HG02610 (cell line): ENCODE measurements at regions not wholly inside any gene's neighbourhood (a gene's known extent, or its start where the extent isn't known, plus 50 kb on each side); places are given as distances from the start of the nearest gene placed in this dataset.
"Not testable (repeated sequence)": the region's sequence is repeated elsewhere in the genome, so short reads cannot be mapped to it uniquely, and the experiment has no call there.

ENCODE experiments used
- ATAC-seq: cut with Tn5 transposase; IDR thresholded peaks from one replicate; pipeline ENCODE4 v1.9.1; 2021; ENCODE audit warnings: mild to moderate bottlenecking, moderate library complexity; ENCODE audit not compliant: unreplicated experiment

DNA sequence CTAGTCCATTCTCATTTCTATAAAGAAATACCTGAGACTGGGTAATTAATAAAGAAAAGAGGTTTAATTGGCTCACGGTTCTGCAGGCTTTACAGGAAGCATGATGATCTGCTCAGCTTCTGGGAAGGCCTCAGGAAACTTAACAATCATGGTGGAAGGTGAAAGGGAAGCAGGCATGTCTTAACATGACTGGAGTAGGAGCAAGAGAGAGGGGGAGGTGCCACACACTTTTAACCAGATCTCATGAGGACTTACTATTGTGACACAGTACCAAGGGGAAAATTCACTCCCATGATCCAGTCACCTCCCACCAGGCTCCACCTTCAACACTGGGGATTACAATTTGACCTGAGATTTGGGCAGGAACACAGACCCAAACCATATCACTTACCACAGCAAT lies 310.1 kb downstream of the SH3GL2 start:
- ATAC-seq = not testable (repeated sequence)

GRCh38 chr9:17894501-17895160 lies 315.8 kb downstream of the SH3GL2 start:
- ATAC-seq = no peak

DNA sequence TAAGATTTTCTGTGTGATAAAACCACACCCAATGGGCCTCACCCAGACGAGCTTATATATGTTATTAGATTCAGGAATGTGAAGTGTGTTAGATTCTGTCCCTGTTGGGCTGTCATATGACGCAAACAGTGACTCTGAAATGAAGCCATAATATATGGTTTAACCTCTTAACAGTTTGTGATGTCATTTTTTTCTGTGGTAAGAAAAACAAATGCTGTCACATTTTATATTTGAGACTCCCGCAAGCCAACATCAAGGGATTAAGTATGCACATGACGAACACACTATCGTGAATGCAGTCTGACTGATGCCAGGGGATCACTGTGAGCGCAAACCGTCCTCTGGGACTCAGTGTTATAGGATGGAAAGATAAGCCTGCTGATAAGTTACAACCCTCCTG lies 321.7 kb downstream of the SH3GL2 start:
- ATAC-seq = no peak

GRCh38 chr9:17905366-17905765 lies 326.5 kb downstream of the SH3GL2 start:
- no peak for ATAC-seq

DNA sequence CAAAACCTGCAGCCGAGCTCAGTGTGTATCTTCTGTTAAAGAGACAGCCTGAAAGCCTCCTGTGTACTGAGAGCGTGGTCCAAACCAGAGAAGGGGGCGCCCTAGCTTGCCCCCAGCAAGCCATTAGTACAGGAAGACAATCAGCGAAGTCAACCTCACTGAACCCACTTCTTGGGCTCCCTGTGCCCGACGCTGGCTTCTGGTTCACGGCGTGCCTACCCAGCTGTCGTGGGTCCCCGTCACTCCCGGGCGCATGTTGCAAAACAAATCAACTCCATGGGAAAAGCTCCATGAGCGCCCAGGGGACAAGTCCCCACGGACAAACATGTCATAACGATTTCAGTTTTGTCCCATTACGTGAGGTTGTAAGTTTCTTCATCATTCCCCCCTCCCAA lies 326.9 kb downstream of the SH3GL2 start:
- no peak for ATAC-seq

DNA sequence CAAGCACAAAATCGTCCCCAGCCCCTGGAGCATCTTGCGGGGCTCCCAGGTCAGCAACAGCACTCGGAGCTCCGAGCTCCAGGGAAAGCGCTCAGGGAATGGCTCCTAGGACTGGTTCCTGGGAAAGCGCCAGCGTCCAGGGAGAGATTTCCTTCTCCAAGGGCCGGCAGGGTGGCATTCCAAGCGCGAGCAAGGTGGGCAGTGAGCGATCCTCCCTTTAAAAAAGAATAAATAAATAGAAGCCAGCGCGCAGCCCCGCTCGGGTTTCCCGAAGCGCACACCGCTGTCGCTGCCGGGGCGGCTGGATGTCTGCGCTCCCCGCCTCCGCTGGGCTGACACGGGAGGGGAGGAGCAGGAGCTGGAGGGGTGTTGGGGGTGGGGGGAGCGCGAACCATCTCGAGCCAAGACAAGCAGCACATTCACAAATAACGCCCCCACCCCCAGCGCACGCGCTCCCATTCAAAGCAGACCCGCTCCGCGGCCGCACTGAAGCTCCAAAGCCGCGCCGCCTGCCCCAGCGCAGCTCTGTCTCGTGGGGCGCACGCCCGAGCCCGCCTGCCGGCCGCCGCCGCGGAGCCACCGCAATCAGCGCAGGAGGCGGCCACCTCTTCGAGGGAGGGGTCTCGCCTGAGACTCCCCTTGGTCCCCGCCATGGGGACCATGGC lies 327.4 kb downstream of the SH3GL2 start:
- ATAC-seq = no peak

GRCh38 chr9:17906841-17907778 lies 328.2 kb downstream of the SH3GL2 start:
- no peak for ATAC-seq

DNA sequence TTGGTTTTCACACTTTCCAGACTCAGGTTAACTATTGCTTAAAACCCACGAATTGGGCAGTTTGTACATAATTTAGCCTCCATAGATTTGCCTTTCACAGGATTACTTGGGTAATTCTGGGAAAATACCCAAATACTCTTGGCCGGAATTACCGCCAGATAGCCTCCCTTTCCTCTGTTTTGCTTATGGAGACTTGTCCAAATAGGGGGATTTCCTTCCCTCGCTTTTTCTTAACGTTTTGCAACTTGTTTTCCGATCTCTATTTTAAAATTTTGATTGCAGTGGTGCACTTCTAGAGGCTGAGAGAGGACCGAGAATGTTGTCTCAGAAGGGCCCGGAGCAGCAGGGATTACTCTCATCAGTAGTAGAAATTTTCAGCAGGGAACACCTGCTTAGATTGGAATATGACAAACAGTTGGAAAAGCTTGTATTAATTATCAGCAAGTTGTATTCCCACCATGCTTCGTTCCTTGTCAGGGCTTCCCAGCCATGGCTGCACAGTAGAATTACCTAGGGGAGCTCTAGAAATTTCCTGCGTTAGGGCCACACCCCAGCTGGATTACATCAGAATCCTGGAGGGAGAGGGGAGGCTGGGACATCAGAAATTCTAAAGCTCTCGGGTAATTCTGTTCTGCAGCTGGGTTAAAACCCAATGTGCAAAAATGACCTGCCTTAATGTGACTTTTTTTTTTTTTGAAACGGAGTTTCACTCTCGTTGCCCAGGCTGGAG lies 329.1 kb downstream of the SH3GL2 start:
- no peak for ATAC-seq

- no peak for ATAC-seq
Measured at GRCh38 chr9:17926246-17926645, 347.4 kb downstream of the SH3GL2 start.

DNA sequence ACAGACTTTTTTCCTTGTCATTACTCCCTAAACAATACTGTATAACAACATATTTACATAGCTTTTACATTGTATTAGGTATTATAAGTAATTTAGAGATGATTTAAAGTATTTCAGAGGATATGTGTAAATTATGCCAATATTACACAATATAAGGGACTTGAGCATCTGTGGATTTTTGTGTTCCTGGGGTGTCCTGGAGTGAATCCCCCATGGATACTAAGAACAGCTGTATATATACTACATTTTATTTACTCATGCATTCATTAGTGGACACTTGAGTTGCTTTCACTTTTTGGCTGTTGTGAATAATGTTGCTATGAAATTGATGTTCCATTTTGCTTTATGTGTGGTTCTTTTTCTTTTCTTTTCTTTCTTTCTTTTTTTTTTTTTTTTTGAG lies 348.8 kb downstream of the SH3GL2 start:
- no peak for ATAC-seq

GRCh38 chr9:17928228-17928627 lies 349.4 kb downstream of the SH3GL2 start:
- ATAC-seq = no peak

- no peak for ATAC-seq
Measured at GRCh38 chr9:17928768-17929167, 349.9 kb downstream of the SH3GL2 start.

GRCh38 chr9:17929506-17929905 lies 350.6 kb downstream of the SH3GL2 start:
- no peak for ATAC-seq

DNA sequence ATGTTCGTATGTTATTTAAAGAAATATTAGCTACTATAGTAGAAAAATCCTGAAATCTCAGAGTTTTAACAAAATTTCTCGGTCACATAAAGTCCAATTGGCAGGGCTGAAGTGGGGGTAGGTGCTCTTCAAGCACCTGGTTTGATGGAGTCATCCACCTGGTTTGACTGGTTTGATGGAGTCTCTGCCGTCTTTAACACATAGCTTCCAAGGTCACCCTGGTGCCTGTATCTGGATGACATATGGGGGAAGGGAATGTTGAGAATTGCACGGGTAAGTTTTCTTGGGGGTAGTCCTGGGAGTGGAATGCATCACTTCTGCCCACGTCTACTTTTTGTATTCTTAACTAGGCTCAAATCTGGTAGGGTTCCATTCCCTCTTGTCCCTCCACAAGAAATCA lies 351.2 kb downstream of the SH3GL2 start:
- no peak for ATAC-seq

DNA sequence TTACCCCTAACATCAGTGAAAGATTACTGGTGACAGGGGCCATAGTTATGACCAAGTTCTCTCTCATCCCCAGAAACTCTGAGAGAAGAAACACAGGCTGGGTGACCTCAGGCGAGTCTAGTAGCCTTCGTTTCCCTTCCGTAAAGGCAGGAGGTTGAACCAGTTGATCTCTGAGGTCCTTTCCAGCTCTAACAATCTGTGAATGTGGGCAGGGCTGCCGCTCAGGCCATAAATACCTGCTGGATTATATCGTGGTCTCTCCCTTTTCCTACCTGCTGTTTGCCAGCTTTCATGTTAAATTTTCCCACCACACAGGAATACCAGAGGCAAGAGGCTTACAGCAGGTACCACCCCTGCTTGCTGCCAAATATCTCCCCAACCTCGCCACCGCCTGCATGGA lies 357.5 kb downstream of the SH3GL2 start:
- no peak for ATAC-seq

DNA sequence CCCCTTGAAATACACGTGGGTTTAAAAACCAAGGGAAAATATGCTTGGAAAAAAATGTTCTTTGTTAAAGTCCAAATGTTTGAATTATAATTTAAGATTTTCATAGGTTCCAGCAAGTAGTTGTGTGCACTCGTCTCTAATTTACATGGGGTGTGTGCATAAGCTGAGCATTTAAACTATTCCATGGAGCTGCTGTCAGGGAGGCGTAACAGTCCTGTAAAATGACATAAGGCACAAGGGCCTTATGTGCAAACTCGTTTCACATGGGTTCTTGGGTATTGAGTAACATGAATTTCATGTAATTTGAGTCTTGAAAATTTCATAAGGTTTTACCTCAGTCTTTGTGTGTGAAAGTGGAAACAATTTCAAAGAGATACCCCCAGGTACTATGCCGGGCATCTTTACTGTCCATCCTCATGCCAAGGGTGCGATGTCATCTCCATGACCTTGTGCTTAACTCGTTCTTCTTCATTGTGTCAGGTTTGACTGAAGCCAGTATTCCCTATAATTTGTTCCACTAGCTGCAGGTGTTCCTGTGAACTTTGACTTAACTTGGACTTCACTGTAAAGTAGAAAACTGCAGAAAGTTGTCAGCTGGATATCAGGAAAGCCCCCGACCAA lies 359.3 kb downstream of the SH3GL2 start:
- ATAC-seq = no peak

DNA sequence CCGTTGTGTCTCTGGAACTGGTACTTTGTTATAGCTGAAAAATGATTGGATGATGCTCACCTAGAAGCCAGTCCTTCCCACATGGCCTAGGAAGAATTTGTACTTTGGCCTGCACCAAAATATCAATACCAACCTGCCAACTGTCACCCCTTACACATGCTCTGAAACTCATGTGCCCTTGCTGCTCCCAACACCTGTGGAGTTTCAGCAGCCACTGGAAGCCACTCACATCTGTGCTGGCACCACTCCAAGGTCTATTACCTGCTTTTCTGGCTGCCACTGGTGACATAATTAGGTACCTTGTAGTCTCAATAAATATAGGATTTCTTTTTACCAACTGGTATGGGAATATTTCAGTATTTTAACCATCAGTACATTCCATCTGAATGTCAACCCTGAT lies 363.6 kb downstream of the SH3GL2 start:
- no peak for ATAC-seq

GRCh38 chr9:17955409-17955808 lies 376.5 kb downstream of the SH3GL2 start:
- ATAC-seq = no peak

- ATAC-seq = no peak
Measured at GRCh38 chr9:17958363-17958762, 379.5 kb downstream of the SH3GL2 start.

DNA sequence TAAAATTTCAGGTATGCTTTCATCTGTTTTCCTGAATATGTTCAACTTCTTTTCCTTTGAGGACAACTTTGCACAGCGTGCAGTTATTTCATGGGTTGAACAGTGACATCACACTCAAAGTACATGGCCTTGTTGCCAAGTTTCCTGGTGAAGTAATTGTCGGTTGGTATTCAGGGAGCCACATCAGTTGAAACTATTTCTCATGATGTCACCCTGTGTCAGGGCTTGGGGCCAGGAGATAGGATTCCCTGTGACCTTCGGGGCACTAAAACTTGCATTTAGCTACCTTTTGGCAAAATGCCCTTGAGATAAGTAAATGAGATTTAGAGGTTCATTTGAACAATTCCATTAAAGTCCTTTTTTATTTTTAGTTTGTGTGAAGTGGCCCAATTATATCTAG lies 383.9 kb downstream of the SH3GL2 start:
- no peak for ATAC-seq

GRCh38 chr9:17963498-17963897 lies 384.6 kb downstream of the SH3GL2 start:
- ATAC-seq = no peak
